T-helper 2 cell (primary cell): ENCODE measurements at regions not wholly inside any gene's neighbourhood (a gene's known extent, or its start where the extent isn't known, plus 50 kb on each side); places are given as distances from the start of the nearest gene placed in this dataset.

Source experiments
- DNase-seq, 5 experiments: peaks; one replicate each; pipeline versions ENCODE4 v3.0.0 to v3.0.0-alpha.2; 2012 to 2022

DNA sequence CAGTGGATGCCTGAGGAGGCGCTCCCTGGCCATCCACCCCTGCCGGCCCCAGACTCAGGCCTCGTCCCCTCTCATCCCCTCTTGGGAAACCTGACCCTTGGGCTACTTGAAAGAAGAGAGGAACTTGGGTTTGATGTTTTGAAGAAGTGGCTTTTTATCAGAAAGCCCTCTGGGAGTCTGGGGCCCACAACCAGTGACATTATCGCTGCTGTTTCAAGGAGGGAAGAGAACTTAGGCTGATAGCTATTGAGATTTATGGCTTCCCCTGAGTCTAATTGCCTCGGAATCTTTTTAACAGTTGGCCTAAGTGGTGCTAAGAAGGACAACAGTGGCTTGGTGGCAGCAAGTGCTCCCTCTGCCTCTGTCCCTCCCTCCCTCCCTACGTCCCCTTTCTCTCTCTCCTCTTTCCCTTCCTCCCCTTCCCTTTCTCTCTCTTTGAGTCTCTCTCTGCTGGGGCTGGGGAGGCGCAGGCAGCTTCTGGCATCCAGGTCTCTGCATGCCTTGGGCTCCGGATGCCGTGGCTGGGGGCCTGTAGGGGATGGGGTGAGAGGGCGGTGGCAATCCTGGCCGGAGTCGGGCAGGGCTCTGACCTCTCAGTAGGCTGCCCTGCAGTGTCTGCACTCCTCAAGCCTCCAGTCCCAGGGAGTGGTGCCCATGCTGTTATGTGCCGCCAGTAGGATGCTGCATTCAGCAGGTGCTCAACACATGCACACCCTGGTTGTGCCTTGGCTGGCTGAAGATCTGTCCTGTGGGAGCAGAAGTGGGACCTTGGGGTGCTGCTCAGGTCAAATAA is 49.6 kb upstream of the RXRA start:
- DNase-seq, result no peak
